ENCODE measurements at regions not wholly inside any gene's neighbourhood (a gene's known extent, or its start where the extent isn't known, plus 50 kb on each side); places are given as distances from the start of the nearest gene placed in this dataset.

DNA sequence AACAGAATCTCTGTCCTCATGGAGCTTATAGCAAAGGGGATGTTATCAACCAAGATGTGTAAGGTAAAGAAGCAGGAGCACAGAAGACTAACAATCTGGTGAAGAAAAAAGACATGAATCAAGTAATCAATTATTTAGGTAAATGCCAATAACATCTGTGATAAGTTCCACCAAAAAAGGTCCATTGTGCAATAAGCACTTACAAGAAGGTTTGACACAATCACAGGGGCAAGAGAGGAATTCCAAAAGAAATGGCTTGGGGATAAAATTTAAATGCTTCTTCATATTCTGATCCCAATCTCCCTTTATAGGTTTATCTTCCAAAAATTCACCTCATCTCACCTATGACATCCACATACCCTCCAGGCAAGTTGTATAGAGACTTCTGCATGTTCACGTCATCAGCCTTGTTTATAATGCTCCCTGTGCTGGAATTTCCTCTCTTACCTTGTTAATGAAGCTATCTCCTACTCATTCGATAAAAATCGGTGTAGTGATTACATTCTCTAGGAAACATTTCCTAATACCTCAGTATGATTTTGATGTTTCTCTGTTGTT, 53.6 kb upstream of the DPT start:
- no peak for DNase-seq

DNA sequence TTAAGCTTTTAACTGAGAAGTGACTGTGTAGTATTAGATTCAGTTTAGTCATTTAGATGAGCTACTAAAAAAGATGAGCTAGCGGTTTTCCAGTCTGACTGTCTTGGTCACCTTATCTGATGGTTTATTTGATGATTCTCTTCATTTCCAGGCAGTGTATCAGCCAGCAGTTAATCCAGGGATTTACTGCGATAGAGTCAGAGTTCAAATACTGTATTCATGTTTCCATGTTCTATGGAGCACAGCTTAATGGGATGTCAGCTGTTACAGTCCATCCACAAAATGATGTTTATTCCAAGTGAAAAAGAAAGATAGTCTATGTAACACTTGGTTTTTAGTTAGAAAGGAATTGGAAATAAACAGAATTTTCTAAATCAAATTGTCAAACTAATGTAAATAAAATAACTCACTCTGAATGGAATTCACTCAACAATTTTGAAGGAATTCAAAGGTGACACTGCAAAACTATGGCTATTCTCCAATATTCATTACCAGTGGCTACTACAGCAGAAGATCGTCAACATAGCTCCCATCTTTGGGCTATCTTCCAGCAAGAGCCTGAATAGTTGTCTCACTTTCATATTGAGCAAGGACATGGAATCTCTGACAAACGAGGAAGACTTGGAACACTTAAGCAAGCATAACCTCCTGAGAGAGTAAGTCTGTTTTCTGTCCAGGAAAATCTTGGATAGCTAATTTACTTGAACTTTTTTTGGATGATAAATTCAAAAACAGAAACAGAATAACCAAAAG, 54.6 kb upstream of the DPT start:
- DNase-seq = no peak

DNA sequence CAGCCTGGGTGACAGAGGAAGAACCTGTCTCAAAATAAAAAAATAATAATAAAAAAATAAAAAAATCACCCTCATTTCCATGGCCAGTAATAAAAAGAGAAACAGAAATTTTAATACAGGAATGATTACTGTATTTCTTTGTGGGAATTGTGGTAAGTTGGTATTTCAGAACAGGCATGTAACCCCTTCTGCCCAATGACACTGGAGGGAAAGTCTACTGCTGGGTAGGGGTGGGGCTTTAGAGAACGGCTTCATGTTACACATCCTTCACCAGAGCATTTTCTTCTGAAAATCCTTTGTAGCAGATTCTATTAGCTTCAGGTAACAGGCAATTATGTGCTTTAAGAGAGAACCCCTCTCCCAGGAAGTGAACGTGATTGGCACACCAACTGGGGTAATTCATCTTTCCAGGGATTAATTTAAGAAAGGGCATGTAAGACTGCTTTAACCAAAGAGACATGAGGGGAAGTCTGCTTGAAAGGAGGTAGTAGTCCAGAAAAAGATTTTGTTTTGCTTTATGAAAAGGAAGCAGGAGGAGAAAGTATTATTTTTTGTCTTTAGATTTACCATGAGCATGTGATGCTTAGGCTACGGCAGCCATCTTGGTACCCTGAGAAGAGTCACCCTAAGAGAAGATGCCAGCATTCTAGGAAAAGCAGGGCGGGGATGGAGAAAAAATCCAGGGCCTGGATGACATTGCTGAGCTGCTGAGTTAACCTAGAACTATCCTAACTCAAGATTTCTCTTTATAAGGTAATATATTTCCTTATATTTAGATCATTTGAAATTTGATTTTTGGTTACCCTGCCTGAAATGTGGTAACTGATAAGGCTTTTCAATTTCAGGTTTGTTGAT, 57.7 kb upstream of the DPT start:
- no peak for DNase-seq

DNA sequence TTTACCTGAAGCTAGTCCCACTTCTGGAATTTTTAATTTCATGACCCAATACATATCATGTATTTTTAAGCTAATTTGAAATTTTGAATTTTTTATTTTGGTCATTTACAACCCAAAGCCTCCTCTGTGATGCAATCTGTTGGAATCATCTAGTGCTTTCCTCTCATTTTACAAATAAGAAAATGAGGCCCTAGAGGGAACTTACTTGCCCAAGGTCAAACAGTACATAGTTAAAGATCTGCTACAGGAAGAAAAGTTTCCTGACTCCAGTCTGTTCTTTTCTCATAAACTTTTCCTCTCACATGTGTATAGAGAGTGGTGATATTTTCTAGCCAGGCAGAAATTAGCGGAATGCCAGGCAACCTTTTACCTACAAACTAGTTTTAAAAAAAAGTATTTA, 59.3 kb upstream of the DPT start:
- DNase-seq = no peak

DNA sequence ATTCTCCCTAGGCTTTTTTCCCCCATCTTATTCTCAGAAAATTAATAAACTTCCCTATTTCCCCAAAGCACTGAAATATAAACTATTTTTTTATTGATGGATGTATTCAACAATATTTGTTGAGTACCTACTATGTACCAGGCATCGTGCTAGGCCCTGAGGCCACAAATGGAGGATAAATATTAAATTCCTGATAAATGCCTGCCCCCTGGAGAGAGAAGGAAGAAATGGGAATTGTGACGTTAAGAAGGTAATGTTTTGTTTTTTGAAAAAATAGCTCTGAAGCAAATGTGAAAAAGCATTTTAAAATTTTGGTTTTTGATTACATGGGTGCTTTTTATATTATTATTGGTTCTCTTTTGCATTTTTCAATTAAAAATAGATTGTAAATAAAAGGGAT, 60.5 kb upstream of the DPT start:
- no peak for DNase-seq

DNA sequence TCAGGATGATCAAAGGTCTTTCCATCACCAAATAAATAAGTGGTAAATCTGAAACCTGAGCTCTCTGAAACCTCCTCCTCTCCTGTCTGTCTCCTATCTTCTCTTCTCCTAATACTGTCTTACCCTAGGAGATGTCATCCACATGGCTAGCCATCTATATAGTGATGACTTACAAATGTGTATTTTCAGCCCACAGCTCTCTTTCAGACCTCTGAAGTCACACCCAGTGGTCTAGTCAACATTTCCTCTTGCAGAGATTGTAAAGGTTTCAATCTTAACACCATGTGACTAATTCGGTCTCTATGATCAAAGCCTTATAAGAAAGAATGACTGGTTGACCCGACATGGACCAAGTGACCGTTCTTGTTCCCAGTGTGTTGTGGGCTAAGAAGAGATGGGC, 63.1 kb upstream of the DPT start:
- DNase-seq = no peak

DNA sequence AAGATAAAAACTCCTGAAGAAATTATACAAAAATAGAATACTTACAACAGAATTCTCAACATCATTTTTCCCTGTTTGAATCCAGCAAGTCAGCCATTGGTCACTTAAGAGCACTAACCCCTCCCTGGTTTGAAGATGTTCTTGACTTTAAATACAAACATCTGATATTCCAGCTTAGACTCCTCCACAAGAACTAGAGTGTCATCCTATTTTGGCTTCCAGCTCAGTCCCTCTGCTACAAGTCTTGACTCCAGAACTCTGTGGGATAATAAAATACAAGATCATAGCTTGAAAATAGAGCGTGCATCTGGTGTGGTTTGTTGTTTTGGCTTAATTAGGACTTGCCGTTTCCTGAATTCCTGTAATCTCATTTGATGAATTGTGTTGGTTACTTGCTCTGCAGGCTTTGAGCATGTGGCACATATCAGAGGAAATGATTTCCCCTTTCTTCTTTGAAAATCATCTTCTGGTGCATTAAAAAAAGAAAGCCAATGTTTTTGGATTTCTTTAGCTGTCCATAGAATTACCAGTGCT, 63.7 kb upstream of the DPT start:
- no peak for DNase-seq

DNA sequence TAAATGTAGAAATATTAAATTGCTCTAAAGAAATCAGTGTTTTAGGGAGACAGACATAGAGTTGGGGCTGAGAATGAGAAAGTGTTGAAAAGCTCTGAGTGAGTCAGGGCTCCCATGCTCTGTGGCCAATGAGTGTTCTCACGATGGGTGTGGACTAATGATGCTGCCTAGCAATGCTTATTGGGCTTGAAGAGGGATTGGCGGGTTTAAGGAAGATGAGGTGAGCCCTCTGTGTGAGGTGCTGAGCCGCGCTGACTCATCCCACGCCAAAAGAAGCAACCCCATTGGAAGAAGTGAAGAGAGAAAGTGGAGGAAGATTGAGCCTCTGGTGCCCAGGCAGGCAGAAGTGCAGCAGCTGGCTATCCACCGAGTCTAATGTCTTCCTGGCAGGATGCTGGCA, 65.1 kb upstream of the DPT start:
- no peak for DNase-seq

DNA sequence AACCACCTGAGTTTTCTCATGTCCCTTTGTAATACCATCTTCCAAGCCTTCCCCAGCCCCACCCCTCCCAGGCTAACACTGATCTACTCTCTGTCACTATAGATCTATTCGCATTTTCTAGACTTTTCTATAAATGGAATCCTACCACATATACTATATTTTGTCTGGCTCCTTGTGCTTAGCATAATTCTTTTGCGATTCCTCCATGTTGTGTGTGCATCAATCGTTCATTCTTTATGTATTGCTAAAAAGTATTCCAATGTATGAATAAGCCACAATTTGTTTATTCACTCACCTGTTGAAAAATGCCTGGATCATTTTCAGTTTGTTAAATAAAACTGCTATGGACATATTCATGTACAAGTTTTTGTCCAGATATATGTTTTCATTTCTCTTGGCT, 66.7 kb upstream of the DPT start:
- no peak for DNase-seq

DNA sequence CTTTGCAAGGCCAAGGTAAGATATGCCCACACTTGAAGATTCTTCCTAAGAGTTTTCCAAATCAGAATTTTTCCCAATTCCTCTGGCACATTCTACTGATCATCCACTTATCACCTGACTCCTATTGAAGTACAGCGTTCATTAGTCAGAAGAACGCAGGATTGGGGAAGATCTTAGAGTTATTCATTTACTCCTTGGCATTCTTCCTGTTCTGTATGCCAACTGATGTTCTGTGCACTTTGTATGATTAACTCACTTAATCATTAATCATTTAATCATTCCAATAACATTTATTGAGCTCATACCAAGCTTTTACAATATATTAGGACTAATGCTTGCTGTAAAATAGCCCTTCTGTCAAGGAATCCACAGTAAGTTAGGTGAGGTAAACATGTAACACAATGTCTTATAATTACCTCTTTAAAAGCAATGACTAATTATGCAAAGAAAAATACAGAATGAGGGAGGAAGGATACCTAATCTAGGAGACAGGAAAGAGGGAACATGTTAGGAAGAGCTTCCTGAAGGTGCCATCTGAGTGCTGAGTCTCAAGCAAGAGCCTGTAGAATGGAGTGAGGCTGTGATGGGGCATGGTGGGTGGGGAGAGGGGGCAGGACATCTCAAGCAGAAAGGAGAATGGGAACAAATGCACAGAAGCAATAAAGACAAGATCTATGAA, 71.1 kb upstream of the DPT start:
- no peak for DNase-seq

DNA sequence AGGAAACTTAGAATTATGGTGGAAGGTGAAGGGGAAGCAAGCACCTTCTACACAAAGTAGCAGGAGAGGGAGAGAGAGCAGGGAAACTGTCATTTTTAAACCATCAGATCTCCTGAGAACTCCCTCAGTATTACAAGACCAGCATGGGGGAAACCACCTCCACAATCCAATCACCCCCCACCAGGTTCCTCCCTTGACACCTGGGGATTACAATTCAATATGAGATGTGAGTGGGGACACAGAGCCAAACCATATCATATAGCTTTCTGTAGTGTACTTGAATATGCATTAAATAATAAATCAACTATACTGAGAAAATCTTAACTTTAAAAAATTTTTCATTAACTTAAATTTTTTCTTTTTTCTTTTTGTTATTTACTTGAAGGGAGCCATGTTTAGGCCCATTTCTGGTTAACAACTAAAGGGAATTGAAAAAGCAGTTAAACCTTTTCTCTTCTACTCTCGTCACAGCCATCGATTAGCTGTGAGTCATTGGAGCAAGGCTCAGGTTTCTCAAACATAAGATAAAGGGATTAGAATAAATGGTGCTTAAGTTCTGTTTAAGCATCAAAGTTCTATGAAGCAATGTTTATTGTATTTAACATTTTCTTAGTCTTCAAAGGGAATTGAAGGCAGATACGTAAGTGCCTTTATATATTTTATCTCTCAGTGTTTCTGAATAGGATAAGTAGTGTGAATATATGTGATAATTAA, 72.2 kb upstream of the DPT start:
- DNase-seq = no peak

DNA sequence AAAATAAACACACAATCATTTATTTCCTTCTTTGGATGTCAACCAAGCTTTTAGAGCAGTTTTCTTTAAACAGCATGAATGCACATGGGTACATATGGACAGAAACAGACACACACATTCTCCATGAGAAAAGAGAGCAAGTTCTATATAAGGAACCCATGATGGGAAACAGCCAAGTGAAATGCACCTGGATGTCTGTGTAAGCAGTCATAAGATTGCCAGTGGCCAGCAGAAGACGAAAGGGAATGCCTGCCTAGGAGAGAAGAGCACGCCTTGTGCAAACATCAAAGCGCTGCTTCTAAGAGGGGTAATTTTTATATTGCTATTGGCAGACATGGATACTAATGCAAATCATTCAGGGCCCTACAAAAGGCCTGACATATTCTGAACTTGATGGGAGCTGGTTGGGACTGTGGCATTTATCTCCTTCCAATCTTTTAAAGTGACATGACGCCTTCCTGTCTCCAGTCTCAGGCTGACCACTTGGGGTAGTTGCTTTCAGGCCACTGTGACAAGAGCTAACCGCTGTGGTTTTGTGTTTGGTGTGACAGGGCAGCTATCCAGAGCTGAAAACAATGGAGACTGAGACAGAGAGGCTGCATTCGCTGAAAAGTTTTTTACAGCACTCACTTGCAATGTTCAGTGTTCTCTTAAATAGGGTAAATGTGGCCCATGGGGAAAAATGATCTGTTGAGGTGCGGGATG, 75.0 kb upstream of the DPT start:
- no peak for DNase-seq

DNA sequence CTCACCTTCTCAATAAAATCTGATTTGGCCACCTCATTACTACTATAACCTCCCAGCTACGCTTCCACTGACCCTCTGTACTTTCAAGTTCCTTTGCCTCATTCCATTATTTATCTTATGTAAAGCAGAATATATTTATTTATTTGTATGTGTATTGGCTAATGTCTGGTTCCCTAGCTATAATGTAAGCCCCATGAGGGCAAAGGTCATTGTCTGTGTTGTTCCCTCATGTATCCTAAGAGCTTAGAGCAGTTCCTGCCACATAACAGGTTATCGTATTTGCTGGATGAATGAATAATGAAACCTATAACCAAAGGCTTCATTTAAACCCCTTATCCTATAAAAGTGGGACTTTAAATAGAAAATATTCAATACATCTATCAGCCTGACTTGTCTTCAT, 77.9 kb upstream of the DPT start:
- DNase-seq = no peak

DNA sequence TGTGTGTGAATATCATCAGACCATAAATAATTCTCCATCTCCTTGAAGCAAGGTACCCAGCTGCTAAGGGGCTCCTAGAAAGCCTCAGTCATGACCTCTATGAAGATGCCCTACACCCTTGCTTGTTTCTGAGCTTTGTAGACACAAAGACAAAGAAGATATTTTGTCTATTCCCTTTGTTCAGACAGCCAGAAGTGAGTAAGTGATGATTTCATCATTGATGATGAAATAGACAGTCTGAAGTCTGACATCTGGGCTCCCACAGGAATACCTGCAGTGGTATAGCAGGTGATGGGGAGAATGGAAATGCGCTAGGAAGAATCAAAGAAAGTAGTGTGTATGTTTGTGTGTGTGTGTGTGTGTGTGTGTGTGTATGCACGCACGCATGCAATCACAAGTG, 82.2 kb upstream of the DPT start:
- DNase-seq = no peak

DNA sequence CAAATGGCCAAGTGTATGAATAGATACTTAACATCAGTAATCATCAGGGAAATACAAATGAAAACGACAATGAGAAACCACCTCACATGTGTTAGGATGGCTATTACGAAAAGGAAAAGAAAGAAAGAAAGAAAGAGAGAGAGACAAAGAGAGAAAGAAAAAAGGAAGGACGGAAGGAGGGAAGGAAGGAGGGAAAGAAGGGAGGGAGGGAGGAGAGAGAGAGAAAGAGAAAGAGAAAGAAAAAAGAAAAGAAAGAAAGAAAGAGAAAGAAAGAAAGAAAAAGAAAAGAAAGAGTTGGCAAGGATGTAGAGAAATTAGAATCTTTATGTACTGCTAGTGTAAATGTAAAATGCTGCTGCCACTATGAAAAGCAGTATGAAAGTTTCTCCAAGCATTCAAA, 90.7 kb upstream of the DPT start:
- no peak for DNase-seq

DNA sequence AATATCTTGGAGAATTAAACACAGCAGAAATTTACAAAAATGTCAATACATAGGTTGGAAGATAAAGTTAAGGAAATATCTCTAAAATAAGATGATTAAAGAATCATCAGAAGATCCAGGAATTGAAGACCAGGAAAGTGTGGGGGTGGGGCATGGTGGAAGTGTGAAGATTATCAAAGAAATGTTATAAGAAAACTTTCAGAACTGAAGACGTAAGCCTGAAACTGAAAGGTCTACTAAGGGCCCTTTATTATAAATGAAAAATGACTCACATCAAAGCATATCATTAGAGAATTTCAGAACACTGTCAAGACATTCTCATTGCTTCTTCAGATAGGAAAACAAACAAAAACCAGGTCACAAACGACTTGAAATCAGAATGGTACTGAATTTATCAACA, 92.4 kb upstream of the DPT start:
- DNase-seq = peak; percentile 25 to 28

DNA sequence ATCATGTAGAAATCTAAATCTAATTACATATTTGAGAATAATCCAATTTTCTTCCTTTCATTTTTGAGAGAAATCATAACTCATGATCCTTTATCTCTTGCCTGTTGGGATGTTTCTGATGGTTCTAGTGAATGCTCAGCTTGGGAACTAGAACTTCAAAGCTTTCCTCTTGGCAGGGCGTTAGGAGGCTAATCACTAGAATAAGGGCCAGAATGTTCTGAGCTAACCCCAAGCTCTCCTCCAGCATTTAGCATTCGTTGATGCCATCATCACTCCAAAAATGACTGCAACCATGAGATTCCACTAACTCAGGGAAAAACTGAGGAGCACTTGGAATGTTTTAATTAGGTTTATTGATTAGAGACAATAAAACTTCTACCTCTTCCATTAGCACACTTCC, 93.9 kb upstream of the DPT start:
- no peak for DNase-seq

DNA sequence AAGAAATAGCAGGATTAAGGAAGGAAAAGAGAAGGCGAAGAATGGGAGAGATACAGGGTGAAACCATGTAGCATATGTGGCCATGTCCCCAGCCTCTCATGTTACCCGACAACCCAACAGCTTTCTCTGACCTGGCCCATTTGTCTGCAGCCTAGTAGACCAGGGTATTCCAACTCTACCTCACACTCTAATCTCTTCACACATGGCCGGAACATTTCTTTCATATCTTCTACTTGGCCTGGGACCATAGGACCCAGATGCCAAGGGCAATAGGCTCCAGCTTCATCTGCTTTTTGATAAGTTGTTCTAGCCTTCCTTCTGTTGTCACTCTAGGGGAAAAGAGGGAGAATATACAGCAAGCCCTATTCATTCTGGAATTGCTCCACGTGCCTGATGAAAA, 95.0 kb upstream of the DPT start:
- no peak for DNase-seq

DNA sequence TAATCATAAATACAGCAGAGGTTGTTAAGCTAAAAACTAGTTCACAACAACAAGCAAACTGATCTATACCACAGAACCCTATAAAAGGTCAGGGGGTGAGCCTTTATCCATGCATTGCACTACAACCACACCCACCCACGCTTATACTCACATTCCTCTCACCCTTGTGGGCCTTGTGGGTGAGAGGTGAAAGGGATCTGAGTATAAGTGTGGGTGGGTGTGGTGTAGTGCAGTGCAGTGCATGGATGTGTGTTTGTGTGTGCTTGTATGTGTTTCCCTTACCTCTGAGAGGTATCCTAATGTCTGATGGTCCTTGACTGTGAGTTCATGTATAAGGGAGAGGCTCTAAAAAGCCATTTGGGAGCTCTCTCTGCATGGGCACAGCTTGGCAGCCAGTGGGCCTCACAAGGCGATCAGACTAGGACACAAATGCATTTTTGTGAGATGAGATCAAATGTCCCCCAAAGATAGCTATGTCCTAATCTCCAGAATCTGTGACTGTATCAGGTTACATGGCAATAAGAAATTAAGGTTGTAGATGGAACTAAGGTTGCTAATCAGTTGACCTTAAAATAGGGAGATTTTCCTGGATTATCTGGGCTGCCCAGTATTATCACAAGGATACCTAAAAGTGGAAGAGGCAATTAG, 95.5 kb upstream of the DPT start:
- DNase-seq = peak; percentile 25 to 31

DNA sequence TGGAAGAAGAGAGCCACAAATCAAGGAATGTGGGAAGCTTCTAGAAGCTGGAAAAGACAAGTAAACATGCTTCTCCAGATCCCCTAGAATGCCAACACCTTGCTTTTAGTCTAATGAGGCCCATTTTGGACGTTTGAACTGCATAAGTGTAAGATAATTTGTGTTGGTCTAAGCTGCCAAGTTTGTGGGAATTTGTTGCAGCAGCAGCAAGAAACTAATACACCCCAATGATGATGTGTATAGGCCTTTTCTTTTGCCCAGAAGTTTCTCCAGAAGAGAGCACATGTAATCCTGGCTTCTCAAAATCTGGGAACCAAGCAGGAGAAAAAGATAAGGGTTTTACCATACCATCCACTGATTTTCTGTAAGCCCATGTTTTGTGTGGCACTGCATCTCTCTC, 96.1 kb upstream of the DPT start:
- DNase-seq = no peak

DNA sequence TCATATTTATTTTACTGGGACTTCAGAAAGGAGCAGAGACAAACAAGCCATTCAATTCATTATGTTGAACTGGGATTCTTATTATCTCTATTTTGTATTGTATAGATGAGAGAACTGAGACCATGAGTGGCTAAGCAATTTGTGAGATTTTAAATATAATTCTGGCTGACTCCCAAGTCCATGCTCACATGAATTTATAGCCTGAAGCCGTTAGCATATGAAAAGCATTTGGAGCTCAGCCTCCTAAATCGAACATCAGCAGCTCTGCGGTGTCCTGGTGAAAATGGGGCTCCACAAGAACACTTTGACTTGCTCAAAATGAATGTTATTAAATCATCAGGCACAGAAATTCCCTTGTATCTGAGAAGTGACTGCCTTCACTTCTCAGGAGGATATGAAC, 96.8 kb upstream of the DPT start:
- DNase-seq = no peak

DNA sequence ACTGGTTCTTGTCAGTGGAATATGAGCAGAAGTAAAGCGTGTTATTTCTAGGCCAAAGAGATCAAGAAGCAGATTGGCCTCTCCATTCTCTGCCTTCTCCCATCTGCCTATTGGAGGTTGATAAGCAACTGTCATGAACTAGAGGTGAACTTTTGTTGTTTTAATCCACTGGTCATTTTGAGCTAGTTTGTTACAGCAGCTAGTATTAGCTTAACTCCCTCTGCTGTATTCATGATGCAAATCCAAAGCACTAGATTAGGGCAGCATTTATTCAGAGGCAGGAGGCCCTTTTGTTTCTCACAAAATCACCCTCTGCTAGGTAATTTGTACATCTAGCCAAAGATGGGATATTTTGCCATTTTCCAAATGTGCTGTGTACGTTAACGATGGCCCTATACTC, 97.3 kb upstream of the DPT start:
- DNase-seq = no peak
